K562 (cell line): ENCODE measurements at regions not wholly inside any gene's neighbourhood (a gene's known extent, or its start where the extent isn't known, plus 50 kb on each side); places are given as distances from the start of the nearest gene placed in this dataset.

Experiments
- ATAC-seq: fragments of 200-7000 bp; cut with Tn5 transposase; 3 replicates; pipeline ENCODE4 v1.9.1; 2020; ENCODE audit warnings: moderate library complexity
- BruUV-seq: library from RNA; stranded (reverse); fragments of 400-500 nt; replicated peaks from 2 replicates; lab custom pipeline; 2021; lab: Mats Ljungman, UMichigan
- CTCF ChIA-PET: fragments of 300-600 bp; formaldehyde crosslinking; extraction: SDS; loops from one replicate; lab custom pipeline; 2021; ENCODE audit warnings: low intra/inter-chr PET ratio; lab: Yijun Ruan, JAX
- POLR2A ChIA-PET: fragments of 300-600, 350-650 bp; sonication (Branson Sonifier 250); formaldehyde crosslinking; extraction: SDS; loops from one replicate; lab custom pipeline; 2021; ENCODE audit warnings: antibody characterized with exemption, inconsistent platforms; lab: Yijun Ruan, JAX
- DNase-seq, 4 experiments: peaks; one replicate each; pipeline versions ENCODE4 v3.0.0 to v3.0.0-alpha.2; 2011 to 2018; ENCODE audit warnings: low spot score in 3 of 4, mixed read lengths in 3 of 4; ENCODE audit errors: extremely low read depth in 1 of 4
- FAIRE-seq: peaks from 2 replicates; lab custom pipeline; 2011; peaks lifted over from hg19 to GRCh38; lab: Jason Lieb, UNC
- H2AFZ ChIP-seq: 2 replicates; pipeline ENCODE4 v1.6.0; 2011; ENCODE audit warnings: low read depth, low read length, control low read depth, inconsistent platforms
- H3K27ac ChIP-seq: fragments of 200-600 bp; 3 replicates; pipeline ENCODE4 v1.8.0; 2011; ENCODE audit warnings: low read depth, mild to moderate bottlenecking, control low read depth, inconsistent platforms, low read length, moderate library complexity, mixed read lengths; ENCODE audit errors: extremely low read depth
- H3K27me3 ChIP-seq, 2 experiments: fragments of 300-600 bp in 1 of 2; 2 replicates in 1 of 2; 3 replicates in 1 of 2; pipeline versions ENCODE4 v1.6.0 to v1.8.0; 2011; ENCODE audit warnings: inconsistent platforms in 2 of 2, low read length in 2 of 2, mild to moderate bottlenecking in 1 of 2, mixed read lengths in 1 of 2, moderate library complexity in 1 of 2; ENCODE audit not compliant: control insufficient read depth in 2 of 2, insufficient read depth in 2 of 2
- H3K36me3 ChIP-seq: fragments of 300-600 bp; 3 replicates; pipeline ENCODE4 v1.8.0; 2011; ENCODE audit warnings: mild to moderate bottlenecking, low read length, inconsistent platforms; ENCODE audit not compliant: control insufficient read depth, insufficient read depth
- H3K4me1 ChIP-seq, 2 experiments: fragments of 200-600 bp in 1 of 2; replicated peaks in 1 of 2; 2 replicates in 1 of 2; 3 replicates in 1 of 2; pipeline versions ENCODE4 v1.5.1 to v1.8.0; 2011; ENCODE audit warnings: inconsistent platforms in 2 of 2, low read length in 2 of 2, mild to moderate bottlenecking in 1 of 2, mixed read lengths in 1 of 2, moderate library complexity in 1 of 2; ENCODE audit not compliant: control insufficient read depth in 2 of 2, insufficient read depth in 2 of 2
- H3K4me2 ChIP-seq: 2 replicates; pipeline ENCODE4 v1.6.1; 2011; ENCODE audit warnings: low read length, control low read depth, inconsistent platforms, mixed read lengths; ENCODE audit not compliant: insufficient read depth
- H3K4me3 ChIP-seq: fragments of 200-600 bp; sonication (generic), shearing (Covaris generic); 2 replicates; pipeline ENCODE4 v1.5.1; 2016; ENCODE audit warnings: control low read depth, inconsistent platforms
- H3K79me2 ChIP-seq: fragments of 200-600 bp; 3 replicates; pipeline ENCODE4 v1.8.0; 2011; ENCODE audit warnings: low read length, inconsistent platforms; ENCODE audit not compliant: control insufficient read depth, insufficient read depth
- H3K9ac ChIP-seq, 2 experiments: 2 replicates each; pipeline versions ENCODE4 v1.6.0 to v1.6.1; 2011; ENCODE audit warnings: low read depth in 2 of 2, low read length in 2 of 2, control low read depth in 1 of 2, inconsistent platforms in 1 of 2, mild to moderate bottlenecking in 1 of 2, mixed read lengths in 1 of 2; ENCODE audit not compliant: insufficient read depth in 1 of 2
- H3K9me1 ChIP-seq: one replicate; pipeline ENCODE4 v1.6.0; 2011; ENCODE audit warnings: inconsistent platforms, mild to moderate bottlenecking, low read length, moderate library complexity; ENCODE audit not compliant: control insufficient read depth, insufficient read depth
- H3K9me3 ChIP-seq: replicated peaks from 2 replicates; pipeline ENCODE4 v1.5.1; 2011; ENCODE audit warnings: low read depth, low read length, inconsistent platforms; ENCODE audit not compliant: control insufficient read depth, insufficient read depth
- H4K20me1 ChIP-seq: replicated peaks from 2 replicates; pipeline ENCODE4 v1.6.1; 2011; ENCODE audit warnings: low read length, inconsistent platforms, mixed read lengths; ENCODE audit not compliant: control insufficient read depth, insufficient read depth
- BRD9 ChIP-seq: fragments of 450-650 bp; IDR thresholded peaks from 2 replicates; pipeline ENCODE4 v1.6.1; 2018; ENCODE audit warnings: low read depth; ENCODE audit not compliant: partially characterized antibody
- ELK3 ChIP-seq: fragments of 450-650 bp; formaldehyde crosslinking; IDR thresholded peaks from 2 replicates; pipeline ENCODE4 v1.4.0; 2020; ENCODE audit warnings: mild to moderate bottlenecking
- ESRRB ChIP-seq: fragments of 250-450 bp; sonication (Bioruptor Pico); IDR thresholded peaks from 2 replicates; pipeline ENCODE4 v1.5.0; 2020; ENCODE audit warnings: mild to moderate bottlenecking, moderate library complexity, borderline replicate concordance
- IFI16 ChIP-seq: fragments of 250-450 bp; sonication (Bioruptor Pico); IDR thresholded peaks from 2 replicates; pipeline ENCODE4 v2.1.2; 2022; ENCODE audit warnings: mild to moderate bottlenecking, inconsistent platforms
- NONO ChIP-seq, 2 experiments: fragments of 200-400 bp in 1 of 2; fragments of 450-650 bp in 1 of 2; formaldehyde crosslinking in 1 of 2; IDR thresholded peaks; 2 replicates each; pipeline ENCODE4 v1.6.1; 2017; ENCODE audit warnings: low read depth in 2 of 2, mild to moderate bottlenecking in 2 of 2, moderate library complexity in 2 of 2, low read length in 1 of 2
- PPARD ChIP-seq: fragments of 250-450 bp; sonication (Bioruptor Pico); IDR thresholded peaks from 2 replicates; pipeline ENCODE4 v1.8.0; 2022; ENCODE audit warnings: inconsistent platforms, mild to moderate bottlenecking, moderate library complexity
- SRSF9 ChIP-seq: fragments of 200-400 bp; formaldehyde crosslinking; IDR thresholded peaks from 2 replicates; pipeline ENCODE4 v1.6.1; 2017; ENCODE audit warnings: low read depth, low read length, borderline replicate concordance
- ZBTB11 ChIP-seq, 3 experiments: fragments of 200-800 bp in 1 of 3; fragments of 250-450 bp in 1 of 3; fragments of 450-650 bp in 1 of 3; sonication (Bioruptor Pico) in 1 of 3; sonication (Bioruptor generic) in 1 of 3; formaldehyde crosslinking in 1 of 3; IDR thresholded peaks; 2 replicates each; pipeline versions ENCODE4 v1.6.1 to v1.8.0; 2016 to 2022; ENCODE audit warnings: mild to moderate bottlenecking in 2 of 3, missing genetic modification characterization in 2 of 3, missing compliant biosample characterization in 1 of 3, moderate library complexity in 1 of 3
- ZNF12 ChIP-seq: sonication (generic); formaldehyde crosslinking; IDR thresholded peaks from 2 replicates; pipeline ENCODE4 v1.4.0; 2020; ENCODE audit warnings: mild to moderate bottlenecking, missing genetic modification reagents
- WGBS: fragments of 100-300 bp; shearing (Covaris generic); methylation state at CpG from one replicate; pipeline ENCODE4 v1.1.6; 2016; ENCODE audit warnings: low coverage, mixed read lengths; ENCODE audit not compliant: insufficient coverage; ENCODE audit errors: missing lambda C conversion rate; 5-methylcytosine and 5-hydroxymethylcytosine counted together
- in situ Hi-C: fragments of 300-500 bp; cut with MboI; formaldehyde crosslinking; loops from 4 replicates; pipeline ENCODE4 v1.15.0; 2018; ENCODE audit warnings: inconsistent platforms, mixed read lengths
- intact Hi-C: fragments of 100-400 bp; cut with micrococcal nuclease; formaldehyde crosslinking; loops from 2 replicates; pipeline ENCODE4 v1.14.2; 2022
- TF ChIP-seq, protein P1 (sequence below): fragments of 250-450 bp; sonication (Bioruptor Pico); IDR thresholded peaks from 2 replicates; pipeline ENCODE4 v1.6.1; 2021; ENCODE audit warnings: mild to moderate bottlenecking

DNA sequence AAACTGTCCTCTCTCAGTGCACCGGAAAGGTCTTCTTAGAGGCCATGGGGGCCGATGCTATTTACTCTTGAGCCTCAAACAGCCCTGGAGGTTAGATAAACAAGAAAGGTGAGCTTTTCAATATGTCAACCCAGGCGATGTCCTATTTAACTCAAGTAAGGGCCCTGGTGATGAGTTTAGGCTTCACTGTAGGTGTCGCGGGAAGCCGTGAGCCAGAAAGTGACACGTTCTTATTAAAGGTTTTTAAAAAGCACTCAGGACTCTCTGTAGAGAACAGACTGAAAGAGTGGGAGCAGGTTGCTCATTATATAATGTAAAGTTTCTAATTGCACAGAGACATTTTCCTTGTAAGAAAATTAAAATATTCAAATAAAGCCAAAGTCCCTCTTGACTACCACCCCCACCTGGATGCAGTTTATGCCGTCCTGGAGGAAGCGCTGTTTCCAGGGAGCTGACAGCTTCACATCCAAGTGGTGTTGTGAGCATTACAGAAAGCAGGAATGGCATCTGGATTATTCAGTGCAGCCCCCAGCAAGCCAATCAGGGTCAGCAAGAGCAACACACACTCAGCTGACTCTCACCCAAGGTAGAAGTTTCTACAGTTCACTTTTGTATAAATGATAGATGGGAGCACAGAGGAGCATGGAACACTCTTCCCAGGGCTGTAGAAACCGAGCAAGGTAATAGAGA, 280.3 kb downstream of the DRD1 start:
- H2AFZ ChIP-seq = no peak overlapping the region
- no peak for TF ChIP-seq BRD9
- no peak for TF ChIP-seq ESRRB (CRISPR knock-in tag)
- no peak for TF ChIP-seq SRSF9
- no peak for TF ChIP-seq PPARD (CRISPR knock-in tag)
- TF ChIP-seq NONO (IDR thresholded peaks at IDR 0.05; ENCODE audit: low read depth in 2 of 2, low read length in 1 of 2) = no peak
- no peak for TF ChIP-seq ZNF12 (CRISPR knock-in tag)
- no peaks in the 10 kb centered on the region for H3K4me1 ChIP-seq
- no TSS peak for BruUV-seq
- intact Hi-C loops = no loop called here
- no peaks in the 10 kb centered on the region for H3K9me1 ChIP-seq
- H3K79me2 ChIP-seq = no peaks in the 10 kb centered on the region
- no peak overlapping the region for H3K4me3 ChIP-seq
- DNase-seq (no peak), FAIRE-seq (no peak), ATAC-seq (no peak)
- WGBS = 5% methylated on average over 10 of the region's 10 CpGs
- ChIA-PET CTCF (no interaction called here), POLR2A (no interaction called here)
- no peaks in the 10 kb centered on the region; the same call in 1 of the 2 replicates for H4K20me1 ChIP-seq
- no peaks in the 10 kb centered on the region for H3K36me3 ChIP-seq
- H3K4me2 ChIP-seq = no peak overlapping the region
- H3K9ac ChIP-seq = no peak overlapping the region
- in situ Hi-C loops = no loop called here
- no peaks in the 10 kb centered on the region; a peak in 1 of 5 replicates for H3K27me3 ChIP-seq
- no peak overlapping the region for H3K27ac ChIP-seq
- no peaks in the 10 kb centered on the region for H3K9me3 ChIP-seq

DNA sequence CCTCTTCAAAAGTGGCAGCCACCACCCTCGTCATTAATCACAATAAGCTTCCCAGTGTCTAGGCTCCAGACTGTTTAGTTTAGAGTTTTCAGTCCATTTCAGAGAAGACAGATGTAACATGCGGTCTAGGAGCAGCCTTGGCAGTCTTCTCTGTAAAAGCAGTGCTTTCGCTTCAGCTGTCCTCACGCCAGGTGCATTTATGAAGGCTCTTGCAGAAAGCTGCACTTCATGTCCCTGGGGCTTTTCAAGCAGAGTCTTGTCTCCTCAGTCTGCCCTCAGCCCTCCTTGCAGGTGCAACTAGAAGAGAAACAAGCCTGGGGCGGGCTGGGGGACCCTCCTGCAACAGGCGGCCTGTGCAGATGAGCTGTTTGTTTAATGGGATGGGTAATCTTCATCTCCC, 281.9 kb downstream of the DRD1 start:
- no peak overlapping the region for H3K4me3 ChIP-seq
- H3K9me3 ChIP-seq = no peaks in the 10 kb centered on the region
- ChIA-PET POLR2A (no interaction called here), CTCF (no interaction called here)
- H3K27me3 ChIP-seq = no peaks in the 10 kb centered on the region; a peak in 1 of 5 replicates
- DNase-seq (no peak), FAIRE-seq (no peak), ATAC-seq (no peak)
- H3K27ac ChIP-seq = no peak overlapping the region
- no peaks in the 10 kb centered on the region for H3K4me1 ChIP-seq
- 0% methylated on average over 6 of the region's 6 CpGs for WGBS
- H3K79me2 ChIP-seq = no peaks in the 10 kb centered on the region
- in situ Hi-C loops = no loop called here
- no peaks in the 10 kb centered on the region for H3K9me1 ChIP-seq
- intact Hi-C loops = no loop called here
- H2AFZ ChIP-seq = no peak overlapping the region
- H4K20me1 ChIP-seq = no peaks in the 10 kb centered on the region; the same call in 1 of the 2 replicates
- no peaks in the 10 kb centered on the region for H3K36me3 ChIP-seq
- BruUV-seq = no TSS peak
- no peak overlapping the region for H3K4me2 ChIP-seq
- H3K9ac ChIP-seq = no peak overlapping the region
- TF ChIP-seq ZBTB11 (CRISPR knock-in tag; IDR thresholded peaks at IDR 0.05) (no peak), IFI16 (CRISPR knock-in tag) (no peak), ELK3 (no peak)
- TF ChIP-seq, protein P1, sequence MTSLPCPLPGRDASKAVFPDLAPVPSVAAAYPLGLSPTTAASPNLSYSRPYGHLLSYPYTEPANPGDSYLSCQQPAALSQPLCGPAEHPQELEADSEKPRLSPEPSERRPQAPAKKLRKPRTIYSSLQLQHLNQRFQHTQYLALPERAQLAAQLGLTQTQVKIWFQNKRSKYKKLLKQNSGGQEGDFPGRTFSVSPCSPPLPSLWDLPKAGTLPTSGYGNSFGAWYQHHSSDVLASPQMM = no peak
